LHCN-M2 (cell line): ENCODE measurements at regions not wholly inside any gene's neighbourhood (a gene's known extent, or its start where the extent isn't known, plus 50 kb on each side); places are given as distances from the start of the nearest gene placed in this dataset.

ENCODE experiments used
- DNase-seq: peaks from one replicate; pipeline ENCODE4 v3.0.0-alpha.2; 2012; ENCODE audit warnings: low read depth

- DNase-seq = no peak
Measured at GRCh38 chr6:9484686-9485085, 930.2 kb downstream of the TFAP2A start.

- DNase-seq = no peak
Measured at GRCh38 chr6:9484091-9484490, 930.8 kb downstream of the TFAP2A start.

DNA sequence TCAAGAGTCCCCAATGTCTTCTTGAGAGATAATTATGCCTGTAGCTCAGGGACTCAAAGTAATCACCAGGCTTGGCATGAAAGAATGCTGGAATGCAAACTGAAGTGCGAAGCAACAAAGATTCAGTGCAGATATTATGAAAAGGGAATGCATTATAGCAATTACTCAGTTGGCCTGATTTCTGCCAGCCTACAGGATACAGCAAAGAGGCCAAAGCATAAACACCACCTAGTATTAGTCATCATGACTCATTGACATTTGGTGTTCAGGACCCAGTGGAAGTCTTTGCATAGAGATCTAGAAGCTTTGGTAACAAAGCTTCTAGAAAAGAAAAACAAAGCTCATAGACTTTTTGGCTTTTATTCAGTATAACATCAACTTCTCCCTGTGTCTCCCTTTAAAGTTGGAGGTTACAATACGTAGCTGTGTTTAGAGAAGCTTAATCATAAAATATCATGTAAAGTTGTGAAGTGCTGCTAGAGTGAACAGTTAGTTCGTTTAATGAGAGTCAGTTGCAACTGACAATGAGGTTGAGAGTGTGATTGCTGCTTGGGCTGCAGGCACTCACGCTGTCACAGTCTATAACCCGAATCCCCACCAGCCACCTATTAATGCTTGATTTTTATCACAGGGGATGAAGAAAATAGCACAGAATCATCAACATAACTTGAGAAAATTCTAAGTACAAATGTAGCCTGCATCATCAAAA lies 932.7 kb downstream of the TFAP2A start:
- peak; percentile 95 for DNase-seq

GRCh38 chr6:9481292-9482029 lies 933.4 kb downstream of the TFAP2A start:
- peak; percentile 35 for DNase-seq

GRCh38 chr6:9468277-9468676 lies 946.6 kb downstream of the TFAP2A start:
- no peak for DNase-seq

GRCh38 chr6:9467741-9468140 lies 947.1 kb downstream of the TFAP2A start:
- peak; percentile 64 for DNase-seq

DNA sequence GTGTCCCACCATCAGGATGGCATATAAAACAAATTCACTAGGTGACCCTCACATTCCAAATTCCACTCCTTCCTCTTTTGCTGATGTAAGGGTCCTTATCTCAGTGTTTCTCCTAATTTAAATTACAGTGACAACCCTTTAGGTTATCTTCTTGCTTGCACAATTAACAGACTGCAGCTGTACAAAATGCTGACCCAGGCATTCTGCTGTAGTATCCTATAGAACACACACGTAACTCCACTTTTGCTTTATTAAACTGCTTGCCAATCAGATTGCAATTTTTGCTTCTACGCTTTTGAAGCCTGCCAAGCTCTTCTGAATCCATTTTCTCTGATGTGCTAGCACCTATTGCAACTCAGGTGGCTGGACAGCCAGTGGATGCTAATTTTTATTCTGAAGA lies 950.3 kb downstream of the TFAP2A start:
- no peak for DNase-seq

GRCh38 chr6:9463311-9463710 lies 951.6 kb downstream of the TFAP2A start:
- DNase-seq = no peak

GRCh38 chr6:9461188-9461587 lies 953.7 kb downstream of the TFAP2A start:
- DNase-seq = no peak

GRCh38 chr6:9458424-9458823 lies 956.5 kb downstream of the TFAP2A start:
- DNase-seq = no peak

DNA sequence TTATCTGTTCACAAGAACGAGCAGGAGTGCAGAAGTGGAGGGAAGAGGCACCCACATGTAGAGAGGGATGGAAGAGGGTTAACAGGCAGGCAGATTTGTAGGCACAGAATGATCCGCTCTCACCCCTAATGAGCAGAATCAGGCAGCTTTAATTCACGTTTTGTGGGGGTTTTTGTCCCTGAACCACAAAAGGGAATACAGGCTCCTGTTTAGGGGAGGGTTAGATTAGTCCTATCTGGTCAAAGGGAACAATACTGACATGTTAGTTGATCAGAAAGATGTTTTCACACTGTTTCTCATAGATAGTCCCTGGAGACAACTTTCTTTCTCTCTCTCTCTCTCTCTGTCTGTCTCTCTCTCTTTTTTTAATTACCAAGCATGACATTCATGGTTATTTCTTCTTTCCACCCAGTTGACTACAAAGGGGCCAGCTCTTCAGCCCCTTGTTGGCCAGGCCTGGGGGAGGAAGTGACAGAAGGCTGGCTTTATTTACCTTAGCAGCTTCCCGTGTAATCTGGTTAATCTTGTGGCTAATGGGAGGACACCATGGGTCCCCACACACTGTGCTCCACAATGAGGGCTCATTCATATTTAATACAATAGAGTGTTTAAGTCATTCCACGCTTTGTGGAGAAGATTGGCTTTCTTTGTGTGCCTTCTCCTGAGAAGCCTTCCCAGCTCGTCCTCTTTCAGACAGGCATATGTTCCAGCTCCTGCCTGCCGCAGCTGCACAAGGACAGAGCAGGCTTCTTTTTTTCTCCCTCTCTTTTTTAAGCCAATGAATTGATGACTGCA lies 958.8 kb downstream of the TFAP2A start:
- no peak for DNase-seq

DNA sequence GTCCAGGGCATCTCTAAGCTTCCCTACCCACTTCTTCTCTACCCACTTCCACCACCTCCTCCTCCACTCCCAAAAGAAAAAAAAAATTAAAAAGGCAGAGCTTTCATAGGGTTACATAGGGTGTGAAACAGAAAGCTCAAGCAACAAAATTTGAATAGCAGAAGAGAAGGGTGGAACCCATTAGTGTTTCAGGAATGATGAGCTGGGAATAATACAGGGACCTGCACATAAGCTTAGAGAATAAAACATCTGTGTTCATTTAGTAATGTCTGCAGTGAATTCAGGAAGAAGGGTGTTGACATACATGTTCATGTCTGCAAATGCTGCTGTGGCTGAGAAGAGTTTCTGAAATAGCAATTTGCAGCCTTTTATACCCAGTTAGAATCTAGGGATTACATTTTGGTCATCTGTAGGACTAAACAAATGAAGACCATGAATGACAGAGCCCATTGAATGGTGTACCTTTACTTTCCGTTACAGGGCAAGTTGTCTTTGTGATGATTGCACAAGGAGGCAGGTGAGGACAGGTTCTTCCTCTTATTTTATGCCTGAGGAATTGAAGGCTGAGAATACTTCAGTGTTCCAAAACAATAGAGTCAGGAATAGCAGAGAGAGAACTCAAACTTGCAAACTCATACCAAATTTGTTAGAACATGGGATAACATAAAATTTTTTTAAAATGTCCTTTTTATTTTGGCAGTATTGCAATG lies 975.1 kb downstream of the TFAP2A start:
- no peak for DNase-seq

DNA sequence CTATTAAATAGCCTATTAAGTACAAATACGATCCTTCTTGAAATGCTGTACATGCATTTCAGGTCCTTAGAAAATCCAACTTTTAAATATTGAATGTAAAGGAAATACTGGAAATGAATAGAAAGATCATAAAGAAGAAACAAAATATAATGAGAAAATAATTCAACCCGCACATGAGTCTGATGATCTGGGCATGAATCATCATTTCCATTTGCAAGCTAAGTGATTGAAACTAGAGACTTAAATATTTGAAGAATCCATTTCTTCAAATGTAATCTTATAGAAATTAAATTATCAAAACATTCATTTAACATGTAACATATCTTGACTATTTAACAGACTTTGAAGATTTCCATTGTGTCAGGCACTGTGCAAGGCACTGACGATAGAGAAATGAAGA lies 977.0 kb downstream of the TFAP2A start:
- peak; percentile 35 for DNase-seq

- no peak for DNase-seq
Measured at GRCh38 chr6:9435281-9435680, 979.6 kb downstream of the TFAP2A start.

GRCh38 chr6:9431945-9432344 lies 982.9 kb downstream of the TFAP2A start:
- no peak for DNase-seq

DNA sequence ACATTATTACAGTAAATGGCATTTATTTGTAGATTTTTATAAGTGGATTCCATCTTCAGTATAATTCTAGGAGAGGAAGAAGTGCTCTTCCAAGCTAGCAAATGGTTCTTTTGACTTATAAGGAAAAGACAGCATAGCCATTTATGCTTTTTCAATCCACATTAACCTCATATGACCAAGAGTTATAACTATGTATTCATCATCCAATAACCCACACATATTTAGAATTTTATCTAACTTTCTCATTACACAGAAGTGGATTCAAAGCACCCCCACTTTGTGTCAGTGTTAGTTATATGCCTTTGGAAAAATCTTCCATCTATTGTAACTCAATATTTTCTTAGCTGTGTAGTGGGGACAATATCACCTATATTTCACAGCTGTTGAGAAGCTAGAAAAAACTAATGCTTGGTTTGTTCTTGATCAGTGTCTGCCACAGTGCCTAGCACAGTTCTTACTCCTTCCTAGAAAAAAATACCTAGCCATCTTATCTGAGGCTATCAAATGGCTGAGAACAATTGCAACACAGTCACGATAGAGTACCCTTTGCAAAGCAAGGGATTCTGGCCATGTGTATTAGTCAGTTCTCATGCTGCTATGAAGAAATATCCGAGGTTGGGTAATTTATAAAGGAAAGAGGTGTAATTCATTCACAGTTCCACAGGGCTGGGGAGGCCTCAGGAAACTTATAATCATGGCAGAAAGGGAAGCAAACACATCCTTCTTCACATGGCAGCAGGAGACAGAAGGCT lies 986.3 kb downstream of the TFAP2A start:
- no peak for DNase-seq

GRCh38 chr6:9422138-9422537 lies 986.8 kb upstream of the SLC35B3 start:
- no peak for DNase-seq

DNA sequence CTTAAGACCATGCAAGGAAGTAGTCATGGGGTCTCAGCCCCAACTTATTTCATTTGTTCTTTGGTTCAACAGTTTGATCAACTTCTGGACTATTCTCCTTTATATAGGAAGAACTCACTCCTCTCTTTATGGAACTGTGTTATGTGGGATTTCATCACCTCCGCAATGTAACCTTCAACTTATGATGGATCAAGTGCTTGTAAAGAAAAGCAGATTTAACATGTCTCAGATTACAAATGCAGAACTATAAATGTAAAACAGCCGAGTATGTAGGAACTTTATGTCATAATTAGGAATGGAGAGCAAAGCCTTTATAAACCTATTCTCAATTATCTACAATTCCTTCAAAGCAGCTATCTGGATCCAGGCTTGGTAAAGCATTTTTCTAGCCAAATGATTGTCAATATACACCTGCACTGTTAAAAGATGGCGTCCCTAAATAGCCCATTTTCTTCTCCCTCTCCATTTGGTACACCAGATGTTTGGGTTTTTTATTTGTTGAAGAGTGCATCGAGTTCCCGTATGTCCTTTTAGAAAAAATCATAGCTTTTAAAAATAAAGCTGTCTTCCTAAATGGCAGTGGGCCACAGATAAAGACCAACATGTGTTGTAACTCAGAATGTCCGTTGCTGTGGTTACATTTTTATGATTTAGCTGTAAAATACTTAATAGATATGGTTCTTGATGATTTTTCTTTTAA lies 985.1 kb upstream of the SLC35B3 start:
- no peak for DNase-seq

DNA sequence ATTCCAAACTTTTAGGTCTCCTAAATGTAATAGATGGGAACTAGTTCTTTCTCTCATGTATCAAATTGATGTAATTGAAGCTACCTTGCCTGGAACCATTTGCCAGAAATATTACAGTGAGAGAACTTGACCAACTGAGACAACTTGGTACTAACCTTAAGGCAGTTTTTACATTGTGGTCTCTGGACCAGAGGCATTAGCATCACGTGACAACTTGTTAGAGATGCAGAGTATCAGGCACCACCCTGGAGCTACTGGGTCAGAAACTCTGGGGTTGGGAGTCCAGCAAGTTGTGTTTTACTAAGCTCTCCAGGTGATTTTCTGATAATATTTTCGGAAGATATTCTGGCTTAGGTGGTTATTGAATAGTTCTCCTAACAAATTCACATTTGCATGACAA lies 982.1 kb upstream of the SLC35B3 start:
- DNase-seq = no peak

- peak; percentile 32 for DNase-seq
Measured at GRCh38 chr6:9412951-9413559, 977.7 kb upstream of the SLC35B3 start.
